ENCODE measurements at regions not wholly inside any gene's neighbourhood (a gene's known extent, or its start where the extent isn't known, plus 50 kb on each side); places are given as distances from the start of the nearest gene placed in this dataset.

- ChIA-PET POLR2A (ENCODE audit: partially characterized antibody) (interaction anchor here (1.1 kb wide), 1 partner anchor 10 kb away, joined by 3 read pairs; no protein-coding TSS in a partner anchor), CTCF (ENCODE audit: partially characterized antibody) (interaction anchor here (1.0 to 1.4 kb wide), 2 partner anchors 12 to 301 kb away, joined by 3 to 4 read pairs; no protein-coding TSS in a partner anchor)
- H3K56ac ChIP-seq (replicated peaks; ENCODE audit: insufficient read length, low read depth, low read length): no peak overlapping the region
- H3K27ac ChIP-seq (ENCODE audit: low read depth, low read length): no peak overlapping the region
- H3K18ac ChIP-seq (ENCODE audit: extremely low read depth, low read length): no peak overlapping the region
- no peak overlapping the region for H2BK5ac ChIP-seq (ENCODE audit: low read depth, low read length)
- no peak overlapping the region for H2BK20ac ChIP-seq (ENCODE audit: low read length)
- no peaks in the 10 kb centered on the region for H3K4me1 ChIP-seq (replicated peaks in 1 of 4; ENCODE audit: control insufficient read depth in 3 of 4, insufficient read depth in 4 of 4, low read length in 3 of 4)
- H4K8ac ChIP-seq (ENCODE audit: extremely low read depth, insufficient read depth, low read length): no peak overlapping the region
- H3K27me3 ChIP-seq (replicated peaks in 1 of 4; ENCODE audit: control insufficient read depth in 3 of 4, extremely low read depth in 1 of 4, insufficient read depth in 3 of 4, low read length in 3 of 4): no peaks in the 10 kb centered on the region
- no peak overlapping the region for H2AK5ac ChIP-seq (ENCODE audit: low read depth, low read length)
- H2BK12ac ChIP-seq (ENCODE audit: low read depth, low read length): no peak overlapping the region
- 93% methylated on average over 4 of the region's 4 CpGs; no CpG with 5 or more reads in 1 of the 2 experiments for WGBS, 2 experiments (ENCODE audit: extremely low coverage in 1 of 2, insufficient coverage in 1 of 2, insufficient read length in 1 of 2, insufficient replicate concordance in 2 of 2, low coverage in 1 of 2, low lambda C conversion rate in 2 of 2, missing lambda C conversion rate in 1 of 2)
- DNase-seq (ENCODE audit: low read depth in 1 of 2, low spot score in 2 of 2) (no peak), FAIRE-seq (no peak)
- no peak overlapping the region for H3K4me2 ChIP-seq (ENCODE audit: insufficient read depth in 1 of 2, low read depth in 2 of 2, low read length in 2 of 2)
- no peaks in the 10 kb centered on the region for H3K9me3 ChIP-seq (ENCODE audit: insufficient read depth in 2 of 2, low read depth in 1 of 2, low read length in 1 of 2)
- no peaks in the 10 kb centered on the region for H3K23me2 ChIP-seq (ENCODE audit: low read depth, low read length)
- no peak overlapping the region for H4K5ac ChIP-seq (ENCODE audit: insufficient read length, low read depth, low read length)
- no peak overlapping the region for H3K23ac ChIP-seq (ENCODE audit: insufficient read length)
- H2AFZ ChIP-seq (ENCODE audit: low read length): no peak overlapping the region
- no peaks in the 10 kb centered on the region for H4K20me1 ChIP-seq (replicated peaks in 1 of 2; ENCODE audit: control insufficient read depth in 1 of 2, insufficient read depth in 2 of 2, low read length in 2 of 2)
- H3K9ac ChIP-seq (replicated peaks in 1 of 4; ENCODE audit: extremely low read depth in 1 of 4, low read depth in 3 of 4, low read length in 3 of 4): no peak overlapping the region
- no peak overlapping the region for H2BK15ac ChIP-seq (ENCODE audit: low read length)
- no peak overlapping the region for H3K4ac ChIP-seq (replicated peaks; ENCODE audit: insufficient read length, low read depth, low read length)
- H3K79me2 ChIP-seq (ENCODE audit: control insufficient read depth in 1 of 2, insufficient read depth in 2 of 2, low read length in 2 of 2): no peaks in the 10 kb centered on the region
- H3K14ac ChIP-seq (ENCODE audit: insufficient read length): no peak overlapping the region
- H3K79me1 ChIP-seq (ENCODE audit: low read depth, low read length): no peaks in the 10 kb centered on the region
- H3K4me3 ChIP-seq (ENCODE audit: extremely low read depth in 1 of 4, insufficient read depth in 2 of 4, low read depth in 3 of 4, low read length in 4 of 4): no peak overlapping the region
- H3K36me3 ChIP-seq (ENCODE audit: control insufficient read depth in 2 of 4, insufficient read depth in 4 of 4, low read length in 3 of 4): no peaks in the 10 kb centered on the region
- no peak overlapping the region for H4K91ac ChIP-seq (replicated peaks; ENCODE audit: insufficient read length, low read length)
- H2BK120ac ChIP-seq (replicated peaks; ENCODE audit: low read depth, low read length): no peak overlapping the region
- no peak for TF ChIP-seq SAP30 (IDR thresholded peaks at IDR 0.05; ENCODE audit: insufficient read depth, insufficient replicate concordance, low read length)
- TF ChIP-seq, protein P1, sequence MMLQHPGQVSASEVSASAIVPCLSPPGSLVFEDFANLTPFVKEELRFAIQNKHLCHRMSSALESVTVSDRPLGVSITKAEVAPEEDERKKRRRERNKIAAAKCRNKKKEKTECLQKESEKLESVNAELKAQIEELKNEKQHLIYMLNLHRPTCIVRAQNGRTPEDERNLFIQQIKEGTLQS (IDR thresholded peaks at IDR 0.05; ENCODE audit: insufficient read depth, low read depth, low read length): no peak
- no peak for TF ChIP-seq TBP (IDR thresholded peaks at IDR 0.05; ENCODE audit: low read depth, low read length)
- TF ChIP-seq POLR2AphosphoS5 (IDR thresholded peaks at IDR 0.05; ENCODE audit: low read depth, low read length): no peak
- no peak for TF ChIP-seq JUN (IDR thresholded peaks at IDR 0.05; ENCODE audit: low read depth, low read length)
- no peak for TF ChIP-seq KDM4A (IDR thresholded peaks at IDR 0.05; ENCODE audit: low read depth, low read length, severe bottlenecking)
- no peak for TF ChIP-seq KDM1A (IDR thresholded peaks at IDR 0.05; ENCODE audit: borderline replicate concordance, low read length)
- TF ChIP-seq SIRT6 (IDR thresholded peaks at IDR 0.05; ENCODE audit: low read length): no peak
- no peak for TF ChIP-seq RBBP5 (IDR thresholded peaks at IDR 0.05; ENCODE audit: borderline replicate concordance, low read depth, low read length)
- TF ChIP-seq CHD2 (IDR thresholded peaks at IDR 0.05; ENCODE audit: low read length): no peak
- no peak for TF ChIP-seq EP300 (IDR thresholded peaks at IDR 0.05; ENCODE audit: borderline replicate concordance in 1 of 2, low read depth in 2 of 2, low read length in 2 of 2)
- TF ChIP-seq, protein P2, sequence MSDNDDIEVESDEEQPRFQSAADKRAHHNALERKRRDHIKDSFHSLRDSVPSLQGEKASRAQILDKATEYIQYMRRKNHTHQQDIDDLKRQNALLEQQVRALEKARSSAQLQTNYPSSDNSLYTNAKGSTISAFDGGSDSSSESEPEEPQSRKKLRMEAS (IDR thresholded peaks at IDR 0.05): no peak
- no peak for TF ChIP-seq NRF1 (IDR thresholded peaks at IDR 0.05; ENCODE audit: low read depth, low read length)
- TF ChIP-seq SP4 (IDR thresholded peaks at IDR 0.05; ENCODE audit: low read length): no peak
- TF ChIP-seq RXRA (IDR thresholded peaks at IDR 0.05; ENCODE audit: insufficient read depth, low read depth, low read length): no peak
Measured at GRCh38 chr5:51047369-51047768, 335.9 kb upstream of the ISL1 start.

All from H1 (cell line).